OCI-LY1 (cell line): ENCODE measurements at regions not wholly inside any gene's neighbourhood (a gene's known extent, or its start where the extent isn't known, plus 50 kb on each side); places are given as distances from the start of the nearest gene placed in this dataset.

Source experiments
- H2AFZ ChIP-seq: fragments of 200-600 bp; sonication (generic), shearing (Covaris generic); 2 replicates; pipeline ENCODE4 v1.6.0; 2014; ENCODE audit warnings: antibody characterized with exemption, mild to moderate bottlenecking, low read length
- H3F3A ChIP-seq: fragments of 200-600 bp; sonication (generic), shearing (Covaris generic); 2 replicates; pipeline ENCODE4 v1.6.0; 2014; ENCODE audit warnings: mild to moderate bottlenecking, antibody characterized with exemption, low read length, moderate library complexity; ENCODE audit not compliant: insufficient read depth
- H3K27ac ChIP-seq: fragments of 200-600 bp; sonication (generic); 2 replicates; pipeline ENCODE4 v1.5.1; 2014; ENCODE audit warnings: low read length, mixed run types, mild to moderate bottlenecking, low read depth; ENCODE audit not compliant: poor library complexity, severe bottlenecking
- H3K27me3 ChIP-seq: fragments of 200-600 bp; sonication (generic); 2 replicates; pipeline ENCODE4 v1.6.0; 2014; ENCODE audit warnings: antibody characterized with exemption, mild to moderate bottlenecking, low read length, moderate library complexity; ENCODE audit not compliant: insufficient read depth
- H3K36me3 ChIP-seq: fragments of 200-600 bp; sonication (generic); 2 replicates; pipeline ENCODE4 v1.6.1; 2014; ENCODE audit warnings: mild to moderate bottlenecking, antibody characterized with exemption, low read length, moderate library complexity, mixed read lengths; ENCODE audit not compliant: insufficient read depth
- H3K4me1 ChIP-seq: fragments of 200-600 bp; sonication (generic); 2 replicates; pipeline ENCODE4 v1.5.1; 2014; ENCODE audit warnings: mild to moderate bottlenecking, low read length, moderate library complexity; ENCODE audit not compliant: insufficient read depth, severe bottlenecking
- H3K4me2 ChIP-seq: fragments of 200-600 bp; sonication (generic), shearing (Covaris generic); 2 replicates; pipeline ENCODE4 v1.6.1; 2014; ENCODE audit warnings: low read length
- H3K4me3 ChIP-seq: fragments of 200-600 bp; sonication (generic); 2 replicates; pipeline ENCODE4 v1.5.1; 2014; ENCODE audit warnings: low read length, low read depth, mild to moderate bottlenecking, mixed read lengths; ENCODE audit not compliant: poor library complexity, severe bottlenecking
- H3K79me2 ChIP-seq: fragments of 200-600 bp; shearing (Covaris generic); 2 replicates; pipeline ENCODE4 v1.6.1; 2016; ENCODE audit warnings: mixed run types, low read length, mixed read lengths; ENCODE audit not compliant: insufficient read depth
- H3K9ac ChIP-seq: fragments of 200-600 bp; sonication (generic), shearing (Covaris generic); 2 replicates; pipeline ENCODE4 v1.6.1; 2014; ENCODE audit warnings: mild to moderate bottlenecking, low read length, mixed read lengths
- H3K9me2 ChIP-seq: fragments of 200-600 bp; sonication (generic), shearing (Covaris generic); 2 replicates; pipeline ENCODE4 v1.6.1; 2014; ENCODE audit warnings: low read depth, mild to moderate bottlenecking, low read length, mixed read lengths
- H3K9me3 ChIP-seq: fragments of 200-600 bp; shearing (Covaris generic); 2 replicates; pipeline ENCODE4 v1.6.1; 2014; ENCODE audit warnings: low read length, mixed read lengths
- H4K20me1 ChIP-seq: fragments of 200-600 bp; sonication (generic), shearing (Covaris generic); 2 replicates; pipeline ENCODE4 v1.6.0; 2016; ENCODE audit warnings: mild to moderate bottlenecking, low read length; ENCODE audit not compliant: insufficient read depth
- EZH2 ChIP-seq: fragments of 200-600 bp; sonication (generic), shearing (Covaris generic); IDR thresholded peaks from 2 replicates; pipeline ENCODE4 v1.8.0; 2017; ENCODE audit warnings: borderline replicate concordance, mixed run types, mild to moderate bottlenecking, antibody characterized with exemption, low read length, moderate library complexity, mixed read lengths
- TF ChIP-seq, protein P1 (sequence below): fragments of 200-600 bp; sonication (generic), shearing (Covaris generic); IDR thresholded peaks from 2 replicates; pipeline ENCODE4 v1.5.1; 2017; ENCODE audit warnings: mild to moderate bottlenecking, antibody characterized with exemption, low read length, moderate library complexity, mixed read lengths

DNA sequence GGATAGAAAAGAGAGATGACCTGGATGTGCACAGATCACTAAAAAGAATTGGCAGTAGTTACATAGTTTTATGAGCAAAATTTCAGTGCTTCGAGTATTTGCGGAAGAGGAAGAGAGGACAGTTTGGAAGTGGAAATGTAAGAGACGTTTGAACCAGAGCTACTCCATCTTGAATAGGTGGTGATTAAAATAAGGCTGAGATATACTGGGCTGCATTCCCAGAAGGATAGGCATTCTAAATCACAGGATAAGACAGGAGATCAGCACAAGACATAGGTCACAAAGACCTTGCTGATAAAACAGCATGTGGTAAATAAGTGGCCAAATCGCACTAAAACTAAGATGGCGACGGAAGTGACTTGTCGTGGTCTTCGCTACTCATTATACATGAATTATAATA lies 453.3 kb downstream of the COL11A1 start:
- Histone ChIP-seq H3K4me3 (no peak overlapping the region), H3K4me2 (no peak overlapping the region), H3K36me3 (no peaks in the 10 kb centered on the region), H3K9ac (no peak overlapping the region), H3K9me2 (no peaks in the 10 kb centered on the region), H3K9me3 (no peaks in the 10 kb centered on the region), H4K20me1 (no peaks in the 10 kb centered on the region), H2AFZ (no peak overlapping the region), H3F3A (no peaks in the 10 kb centered on the region), H3K27ac (no peak overlapping the region), H3K4me1 (no peaks in the 10 kb centered on the region), H3K27me3 (no peaks in the 10 kb centered on the region), H3K79me2 (no peaks in the 10 kb centered on the region)
- TF ChIP-seq, protein P1, sequence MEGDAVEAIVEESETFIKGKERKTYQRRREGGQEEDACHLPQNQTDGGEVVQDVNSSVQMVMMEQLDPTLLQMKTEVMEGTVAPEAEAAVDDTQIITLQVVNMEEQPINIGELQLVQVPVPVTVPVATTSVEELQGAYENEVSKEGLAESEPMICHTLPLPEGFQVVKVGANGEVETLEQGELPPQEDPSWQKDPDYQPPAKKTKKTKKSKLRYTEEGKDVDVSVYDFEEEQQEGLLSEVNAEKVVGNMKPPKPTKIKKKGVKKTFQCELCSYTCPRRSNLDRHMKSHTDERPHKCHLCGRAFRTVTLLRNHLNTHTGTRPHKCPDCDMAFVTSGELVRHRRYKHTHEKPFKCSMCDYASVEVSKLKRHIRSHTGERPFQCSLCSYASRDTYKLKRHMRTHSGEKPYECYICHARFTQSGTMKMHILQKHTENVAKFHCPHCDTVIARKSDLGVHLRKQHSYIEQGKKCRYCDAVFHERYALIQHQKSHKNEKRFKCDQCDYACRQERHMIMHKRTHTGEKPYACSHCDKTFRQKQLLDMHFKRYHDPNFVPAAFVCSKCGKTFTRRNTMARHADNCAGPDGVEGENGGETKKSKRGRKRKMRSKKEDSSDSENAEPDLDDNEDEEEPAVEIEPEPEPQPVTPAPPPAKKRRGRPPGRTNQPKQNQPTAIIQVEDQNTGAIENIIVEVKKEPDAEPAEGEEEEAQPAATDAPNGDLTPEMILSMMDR: no peak
- TF ChIP-seq EZH2: no peak

DNA sequence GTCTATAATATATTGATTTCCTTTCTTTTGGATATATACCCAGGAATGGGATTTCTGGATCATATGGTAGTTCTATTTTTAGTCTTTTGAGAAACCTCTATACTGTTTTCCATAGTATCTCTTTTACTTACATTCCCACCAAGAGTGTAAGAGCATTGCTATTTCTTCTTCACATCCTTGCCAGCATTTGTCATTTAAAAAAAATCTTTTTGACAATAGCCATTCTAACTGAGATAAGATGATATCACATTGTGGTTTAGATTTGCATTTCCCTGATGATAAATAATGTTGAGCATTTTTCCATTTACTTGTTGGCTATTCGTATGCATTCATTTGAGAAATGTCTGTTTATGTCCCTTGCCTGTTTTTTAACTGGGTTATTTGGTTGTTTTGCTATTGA lies 467.4 kb downstream of the COL11A1 start:
- H3K4me2 ChIP-seq: no peak overlapping the region
- no peak overlapping the region for H3K9ac ChIP-seq
- H3K9me3 ChIP-seq: no peaks in the 10 kb centered on the region
- TF ChIP-seq, protein P1: no peak
- TF ChIP-seq EZH2: no peak
- no peak overlapping the region for H2AFZ ChIP-seq
- no peaks in the 10 kb centered on the region for H3K27me3 ChIP-seq
- no peaks in the 10 kb centered on the region for H3F3A ChIP-seq
- no peaks in the 10 kb centered on the region for H3K9me2 ChIP-seq
- no peaks in the 10 kb centered on the region for H3K36me3 ChIP-seq
- H4K20me1 ChIP-seq: no peaks in the 10 kb centered on the region
- H3K4me3 ChIP-seq: no peak overlapping the region
- no peak overlapping the region for H3K27ac ChIP-seq
- H3K4me1 ChIP-seq: no peaks in the 10 kb centered on the region
- no peaks in the 10 kb centered on the region for H3K79me2 ChIP-seq

DNA sequence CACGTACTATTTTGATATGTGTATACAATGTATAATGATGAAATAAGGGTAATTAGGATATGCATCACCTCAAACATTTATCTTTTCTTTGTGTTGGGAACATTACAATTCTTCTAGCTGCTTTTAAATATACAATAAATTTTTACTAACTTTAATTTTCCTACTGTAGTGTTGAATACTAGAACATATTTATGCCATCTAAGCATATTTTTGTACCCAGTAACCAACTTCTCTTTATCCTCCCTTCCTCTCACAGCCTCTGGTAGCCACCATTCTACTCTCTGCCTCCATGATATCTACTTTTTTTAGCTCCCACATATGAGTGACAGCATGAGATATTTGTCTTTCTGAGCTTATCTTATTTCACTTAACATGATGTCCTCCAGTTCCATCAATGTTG lies 468.0 kb downstream of the COL11A1 start:
- Histone ChIP-seq H4K20me1 (no peaks in the 10 kb centered on the region), H3K9me2 (no peaks in the 10 kb centered on the region), H3K4me3 (no peak overlapping the region), H3K4me1 (no peaks in the 10 kb centered on the region), H3K36me3 (no peaks in the 10 kb centered on the region), H3K4me2 (no peak overlapping the region), H3K27ac (no peak overlapping the region), H3K9ac (no peak overlapping the region), H3K9me3 (no peaks in the 10 kb centered on the region), H2AFZ (no peak overlapping the region), H3K27me3 (no peaks in the 10 kb centered on the region), H3F3A (no peaks in the 10 kb centered on the region), H3K79me2 (no peaks in the 10 kb centered on the region)
- TF ChIP-seq, protein P1: no peak
- no peak for TF ChIP-seq EZH2
